HG03432 (cell line): ENCODE measurements at regions not wholly inside any gene's neighbourhood (a gene's known extent, or its start where the extent isn't known, plus 50 kb on each side); places are given as distances from the start of the nearest gene placed in this dataset.
"Not testable (repeated sequence)": the region's sequence is repeated elsewhere in the genome, so short reads cannot be mapped to it uniquely, and the experiment has no call there.

Experiments used
- ATAC-seq: cut with Tn5 transposase; IDR thresholded peaks from one replicate; pipeline ENCODE4 v1.9.1; 2021; ENCODE audit warnings: mild to moderate bottlenecking, moderate library complexity; ENCODE audit not compliant: unreplicated experiment

- no peak for ATAC-seq
Measured at GRCh38 chr4:138634915-138635314, 380.7 kb upstream of the NOCT start.

- ATAC-seq, result no peak
Measured at GRCh38 chr4:138633580-138633904, 382.0 kb upstream of the NOCT start.

GRCh38 chr4:138632856-138633579 lies 382.6 kb upstream of the NOCT start:
- ATAC-seq, result no peak

- ATAC-seq, result no peak
Measured at GRCh38 chr4:138630666-138631065, 384.9 kb upstream of the NOCT start.

GRCh38 chr4:138629669-138630068 lies 385.9 kb upstream of the NOCT start:
- ATAC-seq, result no peak

GRCh38 chr4:138627096-138627495 lies 384.9 kb upstream of the SLC7A11 start:
- ATAC-seq, result no peak

GRCh38 chr4:138622362-138622761 lies 380.2 kb upstream of the SLC7A11 start:
- not testable (repeated sequence) for ATAC-seq

- no peak for ATAC-seq
Measured at GRCh38 chr4:138616775-138617174, 374.6 kb upstream of the SLC7A11 start.

GRCh38 chr4:138614398-138615142 lies 372.4 kb upstream of the SLC7A11 start:
- no peak for ATAC-seq

GRCh38 chr4:138612428-138612827 lies 370.3 kb upstream of the SLC7A11 start:
- no peak for ATAC-seq

- no peak for ATAC-seq
Measured at GRCh38 chr4:138611721-138612120, 369.6 kb upstream of the SLC7A11 start.

GRCh38 chr4:138611017-138611416 lies 368.9 kb upstream of the SLC7A11 start:
- ATAC-seq, result no peak

GRCh38 chr4:138609943-138610350 lies 367.8 kb upstream of the SLC7A11 start:
- peak; percentile 89 for ATAC-seq

GRCh38 chr4:138604556-138604955 lies 362.4 kb upstream of the SLC7A11 start:
- ATAC-seq, result no peak

- no peak for ATAC-seq
Measured at GRCh38 chr4:138602664-138603063, 360.5 kb upstream of the SLC7A11 start.

GRCh38 chr4:138599965-138600364 lies 357.8 kb upstream of the SLC7A11 start:
- peak; percentile 91 for ATAC-seq

- no peak for ATAC-seq
Measured at GRCh38 chr4:138598226-138598625, 356.1 kb upstream of the SLC7A11 start.

- no peak for ATAC-seq
Measured at GRCh38 chr4:138596896-138597295, 354.7 kb upstream of the SLC7A11 start.

- ATAC-seq, result no peak
Measured at GRCh38 chr4:138595731-138596460, 353.7 kb upstream of the SLC7A11 start.

GRCh38 chr4:138595171-138595570 lies 353.0 kb upstream of the SLC7A11 start:
- no peak for ATAC-seq

GRCh38 chr4:138592796-138593195 lies 350.6 kb upstream of the SLC7A11 start:
- ATAC-seq, result no peak

- ATAC-seq, result no peak
Measured at GRCh38 chr4:138591808-138592207, 349.7 kb upstream of the SLC7A11 start.
